Body of pancreas (tissue), 4 donors: ENCODE measurements at regions not wholly inside any gene's neighbourhood (a gene's known extent, or its start where the extent isn't known, plus 50 kb on each side); places are given as distances from the start of the nearest gene placed in this dataset.

ENCODE experiments used
- POLR2A ChIP-seq, 3 donors: fragments of 450-650 bp; IDR thresholded peaks; one replicate each; pipeline ENCODE4 v1.6.1; 2016; ENCODE audit warnings: antibody characterized with exemption in 3 of 3, mild to moderate bottlenecking in 2 of 3
- TF ChIP-seq, protein P1 (sequence below), 7 experiments: fragments of 450-650 bp in 4 of 7; fragments of 200-600 bp in 3 of 7; sonication (generic) in 3 of 7; IDR thresholded peaks; one replicate each; pipeline ENCODE4 v1.5.1; 2016 to 2019; ENCODE audit warnings: antibody characterized with exemption in 7 of 7

GRCh38 chr14:34187061-34187460 is 236.2 kb upstream of the EGLN3 start:
- TF ChIP-seq, protein P1, sequence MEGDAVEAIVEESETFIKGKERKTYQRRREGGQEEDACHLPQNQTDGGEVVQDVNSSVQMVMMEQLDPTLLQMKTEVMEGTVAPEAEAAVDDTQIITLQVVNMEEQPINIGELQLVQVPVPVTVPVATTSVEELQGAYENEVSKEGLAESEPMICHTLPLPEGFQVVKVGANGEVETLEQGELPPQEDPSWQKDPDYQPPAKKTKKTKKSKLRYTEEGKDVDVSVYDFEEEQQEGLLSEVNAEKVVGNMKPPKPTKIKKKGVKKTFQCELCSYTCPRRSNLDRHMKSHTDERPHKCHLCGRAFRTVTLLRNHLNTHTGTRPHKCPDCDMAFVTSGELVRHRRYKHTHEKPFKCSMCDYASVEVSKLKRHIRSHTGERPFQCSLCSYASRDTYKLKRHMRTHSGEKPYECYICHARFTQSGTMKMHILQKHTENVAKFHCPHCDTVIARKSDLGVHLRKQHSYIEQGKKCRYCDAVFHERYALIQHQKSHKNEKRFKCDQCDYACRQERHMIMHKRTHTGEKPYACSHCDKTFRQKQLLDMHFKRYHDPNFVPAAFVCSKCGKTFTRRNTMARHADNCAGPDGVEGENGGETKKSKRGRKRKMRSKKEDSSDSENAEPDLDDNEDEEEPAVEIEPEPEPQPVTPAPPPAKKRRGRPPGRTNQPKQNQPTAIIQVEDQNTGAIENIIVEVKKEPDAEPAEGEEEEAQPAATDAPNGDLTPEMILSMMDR (IDR thresholded peaks at IDR 0.05) = no peak
- no peak for TF ChIP-seq POLR2A (IDR thresholded peaks at IDR 0.05)
